Lung (tissue), 11 donors: ENCODE measurements at regions not wholly inside any gene's neighbourhood (a gene's known extent, or its start where the extent isn't known, plus 50 kb on each side); places are given as distances from the start of the nearest gene placed in this dataset.

Source experiments
- ATAC-seq: fragments of 200-7000 bp; cut with Tn5 transposase; one replicate; pipeline ENCODE4 v1.9.1; 2020; ENCODE audit warnings: moderate number of reproducible peaks; ENCODE audit not compliant: insufficient read depth, low FRiP score
- DNase-seq, 3 donors: peaks; one replicate each; pipeline ENCODE4 v3.0.0-alpha.2; 2013 to 2017
- H3K27ac ChIP-seq, 2 donors: one replicate each; pipeline ENCODE4 v1.5.1; 2013; ENCODE audit warnings: mild to moderate bottlenecking in 2 of 2, moderate library complexity in 2 of 2, control low read depth in 1 of 2, inconsistent platforms in 1 of 2, low read depth in 1 of 2, low read length in 1 of 2
- H3K27me3 ChIP-seq, 3 donors: one replicate each; pipeline ENCODE4 v1.5.1; 2013; ENCODE audit warnings: low read length in 2 of 3; ENCODE audit not compliant: control insufficient read depth in 3 of 3, insufficient read depth in 3 of 3
- H3K36me3 ChIP-seq, 4 donors: one replicate each; pipeline ENCODE4 v1.5.1; 2013; ENCODE audit warnings: low read length in 4 of 4, mild to moderate bottlenecking in 1 of 4, moderate library complexity in 1 of 4; ENCODE audit not compliant: control insufficient read depth in 4 of 4, insufficient read depth in 4 of 4
- H3K4me1 ChIP-seq, 5 donors: one replicate each; pipeline ENCODE4 v1.5.1; 2013; ENCODE audit warnings: low read length in 5 of 5, mild to moderate bottlenecking in 2 of 5, moderate library complexity in 1 of 5; ENCODE audit not compliant: control insufficient read depth in 5 of 5, insufficient read depth in 5 of 5
- H3K4me3 ChIP-seq: one replicate; pipeline ENCODE4 v1.5.1; 2013; ENCODE audit warnings: mild to moderate bottlenecking, control low read depth, moderate library complexity
- H3K9ac ChIP-seq, 2 donors: one replicate each; pipeline ENCODE4 v1.5.1; 2013; ENCODE audit warnings: low read length in 2 of 2, control low read depth in 1 of 2; ENCODE audit not compliant: insufficient read depth in 1 of 2
- H3K9me3 ChIP-seq, 4 donors: one replicate each; pipeline ENCODE4 v1.5.1; 2013; ENCODE audit warnings: low read length in 3 of 4, mild to moderate bottlenecking in 1 of 4, moderate library complexity in 1 of 4; ENCODE audit not compliant: control insufficient read depth in 4 of 4, insufficient read depth in 3 of 4
- CTCF ChIP-seq: IDR thresholded peaks from 2 replicates; pipeline ENCODE4 v1.5.1; 2012; ENCODE audit warnings: mild to moderate bottlenecking; ENCODE audit errors: control extremely low read depth, extremely low read depth
- WGBS, 2 donors: extraction: QIAGEN DNeasy Blood & Tissue Kit; methylation state at CpG; one replicate each; pipeline ENCODE4 v1.1.7; 2013; 5-methylcytosine and 5-hydroxymethylcytosine counted together
- donor health status: control.
- donor health status: control.
- donor health status: Bipolar disorder and iron deficiency.
- donor health status: healthy.
- donor health status: DM: yes; HTN: yes; CAD: no.

GRCh38 chr13:65881561-65882155, 1348.5 kb downstream of the PCDH9 start:
- TF ChIP-seq CTCF = no peak
- WGBS, 2 donors = 86% methylated on average over 3 of the region's 3 CpGs
- no peak for ATAC-seq

GRCh38 chr13:65875031-65875430, 1355.1 kb downstream of the PCDH9 start:
- H3K4me3 ChIP-seq = no peak overlapping the region
- ATAC-seq (no peak), DNase-seq (no peak)
- no peaks in the 10 kb centered on the region for H3K4me1 ChIP-seq
- no peak overlapping the region for H3K27ac ChIP-seq
- TF ChIP-seq CTCF = no peak
- no peaks in the 10 kb centered on the region for H3K36me3 ChIP-seq
- no peaks in the 10 kb centered on the region for H3K27me3 ChIP-seq
- H3K9me3 ChIP-seq = no peaks in the 10 kb centered on the region
- H3K9ac ChIP-seq = no peak overlapping the region

More at GRCh38 chr13:65881561-65882155, 1348.5 kb downstream of the PCDH9 start:
- no peak overlapping the region for H3K9ac ChIP-seq
- H3K4me1 ChIP-seq = no peaks in the 10 kb centered on the region
- no peak overlapping the region for H3K4me3 ChIP-seq
- no peak overlapping the region for H3K27ac ChIP-seq
- no peak for DNase-seq
- no peaks in the 10 kb centered on the region for H3K27me3 ChIP-seq
- no peaks in the 10 kb centered on the region for H3K9me3 ChIP-seq
- H3K36me3 ChIP-seq = no peaks in the 10 kb centered on the region

- ATAC-seq (no peak), DNase-seq (no peak)
- Histone ChIP-seq H3K4me3 (no peak overlapping the region), H3K9me3 (no peaks in the 10 kb centered on the region), H3K9ac (no peak overlapping the region), H3K4me1 (peaks cover 0 to 3% (median 0%) of the 10 kb centered on the region in 5 donors), H3K27me3 (no peaks in the 10 kb centered on the region), H3K27ac (no peak overlapping the region), H3K36me3 (no peaks in the 10 kb centered on the region)
- no peak for TF ChIP-seq CTCF
Observed at GRCh38 chr13:65872448-65872847, 1357.7 kb downstream of the PCDH9 start.

GRCh38 chr13:65868884-65869283, 1361.3 kb downstream of the PCDH9 start:
- Histone ChIP-seq H3K4me3 (no peak overlapping the region), H3K9me3 (no peaks in the 10 kb centered on the region), H3K27me3 (no peaks in the 10 kb centered on the region), H3K4me1 (peaks cover 0 to 3% (median 0%) of the 10 kb centered on the region in 5 donors), H3K36me3 (no peaks in the 10 kb centered on the region), H3K9ac (no peak overlapping the region), H3K27ac (no peak overlapping the region)
- no peak for ATAC-seq
- 72 to 75% methylated on average over 6 of the region's 6 CpGs for WGBS, 2 donors
- no peak for TF ChIP-seq CTCF
- peak in 1 of 3 donors; percentile 25 for DNase-seq
